Liver (tissue), 8 donors: ENCODE measurements at regions not wholly inside any gene's neighbourhood (a gene's known extent, or its start where the extent isn't known, plus 50 kb on each side); places are given as distances from the start of the nearest gene placed in this dataset.

ENCODE experiments used
- DNase-seq: peaks from one replicate; pipeline ENCODE4 v3.0.0-alpha.2; 2017; ENCODE audit warnings: low spot score
- H3K27ac ChIP-seq, 2 donors: one replicate each; pipeline ENCODE4 v1.7.0; 2013; ENCODE audit warnings: inconsistent platforms in 2 of 2, low read length in 2 of 2, control low read depth in 1 of 2, low read depth in 1 of 2, mild to moderate bottlenecking in 1 of 2
- H3K27me3 ChIP-seq, 4 donors: one replicate each; pipeline versions ENCODE4 v1.6.1 to v1.7.0; 2013; ENCODE audit warnings: low read length in 3 of 4, inconsistent platforms in 1 of 4, mild to moderate bottlenecking in 1 of 4, moderate library complexity in 1 of 4; ENCODE audit not compliant: control insufficient read depth in 4 of 4, insufficient read depth in 4 of 4
- H3K36me3 ChIP-seq, 4 donors: one replicate each; pipeline versions ENCODE4 v1.6.1 to v1.7.0; 2013; ENCODE audit warnings: low read length in 3 of 4, mild to moderate bottlenecking in 3 of 4, low read depth in 1 of 4, moderate library complexity in 1 of 4; ENCODE audit not compliant: control insufficient read depth in 4 of 4, insufficient read depth in 3 of 4
- H3K4me1 ChIP-seq, 4 donors: one replicate each; pipeline versions ENCODE4 v1.6.1 to v1.7.0; 2013; ENCODE audit warnings: low read length in 3 of 4, mild to moderate bottlenecking in 3 of 4, moderate library complexity in 1 of 4; ENCODE audit not compliant: control insufficient read depth in 4 of 4, insufficient read depth in 4 of 4
- H3K4me3 ChIP-seq, 3 donors: one replicate each; pipeline versions ENCODE4 v1.6.1 to v1.7.0; 2013; ENCODE audit warnings: low read length in 3 of 3, control low read depth in 1 of 3, low read depth in 1 of 3, mild to moderate bottlenecking in 1 of 3
- H3K9ac ChIP-seq, 2 donors: one replicate each; pipeline ENCODE4 v1.7.0; 2013; ENCODE audit warnings: low read length in 2 of 2, mild to moderate bottlenecking in 2 of 2, moderate library complexity in 2 of 2, control low read depth in 1 of 2, low read depth in 1 of 2
- H3K9me3 ChIP-seq, 4 donors: one replicate each; pipeline versions ENCODE4 v1.6.1 to v1.7.0; 2013; ENCODE audit warnings: low read length in 3 of 4; ENCODE audit not compliant: control insufficient read depth in 4 of 4
- ATF3 ChIP-seq: IDR thresholded peaks from 2 replicates; pipeline ENCODE4 v1.6.1; 2016; ENCODE audit warnings: antibody characterized with exemption
- EGR1 ChIP-seq, 2 donors: IDR thresholded peaks; 2 replicates each; pipeline ENCODE4 v1.6.1; 2016 to 2018; ENCODE audit warnings: antibody characterized with exemption in 2 of 2, low read depth in 2 of 2
- FOXA1 ChIP-seq: IDR thresholded peaks from 2 replicates; pipeline ENCODE4 v1.6.1; 2016; ENCODE audit warnings: antibody characterized with exemption
- FOXA2 ChIP-seq: IDR thresholded peaks from 2 replicates; pipeline ENCODE4 v1.6.1; 2016; ENCODE audit warnings: antibody characterized with exemption
- GABPA ChIP-seq, 2 donors: IDR thresholded peaks in 1 of 2; conservative IDR thresholded peaks in 1 of 2; 2 replicates each; pipeline ENCODE4 v1.6.1; 2016; ENCODE audit warnings: antibody characterized with exemption in 2 of 2, mild to moderate bottlenecking in 1 of 2, moderate library complexity in 1 of 2
- HNF4A ChIP-seq, 2 donors: conservative IDR thresholded peaks; 2 replicates each; pipeline ENCODE4 v1.6.1; 2016; ENCODE audit warnings: antibody characterized with exemption in 2 of 2, mild to moderate bottlenecking in 2 of 2
- HNF4G ChIP-seq: IDR thresholded peaks from 2 replicates; pipeline ENCODE4 v1.6.1; 2016; ENCODE audit warnings: antibody characterized with exemption
- JUND ChIP-seq, 2 donors: IDR thresholded peaks; 2 replicates each; pipeline ENCODE4 v1.6.1; 2016; ENCODE audit warnings: antibody characterized with exemption in 2 of 2
- MAX ChIP-seq: IDR thresholded peaks from 2 replicates; pipeline ENCODE4 v1.6.1; 2016; ENCODE audit warnings: antibody characterized with exemption
- NR2F2 ChIP-seq: IDR thresholded peaks from 2 replicates; pipeline ENCODE4 v1.6.1; 2016; ENCODE audit warnings: antibody characterized with exemption
- RAD21 ChIP-seq, 2 donors: IDR thresholded peaks; 2 replicates each; pipeline ENCODE4 v1.6.1; 2016; ENCODE audit warnings: antibody characterized with exemption in 2 of 2, mild to moderate bottlenecking in 2 of 2
- REST ChIP-seq: IDR thresholded peaks from 2 replicates; pipeline ENCODE4 v1.6.1; 2016; ENCODE audit warnings: antibody characterized with exemption, mild to moderate bottlenecking
- RXRA ChIP-seq, 2 donors: IDR thresholded peaks; 2 replicates each; pipeline ENCODE4 v1.6.1; 2017 to 2018; ENCODE audit warnings: antibody characterized with exemption in 2 of 2, mild to moderate bottlenecking in 1 of 2
- SP1 ChIP-seq: IDR thresholded peaks from 2 replicates; pipeline ENCODE4 v1.6.1; 2018; ENCODE audit warnings: antibody characterized with exemption, mild to moderate bottlenecking
- TAF1 ChIP-seq: conservative IDR thresholded peaks from 2 replicates; pipeline ENCODE4 v1.6.1; 2016; ENCODE audit warnings: antibody characterized with exemption, mild to moderate bottlenecking
- YY1 ChIP-seq: IDR thresholded peaks from 2 replicates; pipeline ENCODE4 v1.6.1; 2016; ENCODE audit warnings: antibody characterized with exemption, mild to moderate bottlenecking
- ZBTB33 ChIP-seq: IDR thresholded peaks from 2 replicates; pipeline ENCODE4 v1.6.1; 2016; ENCODE audit warnings: antibody characterized with exemption
- WGBS: extraction: QIAGEN DNeasy Blood & Tissue Kit; methylation state at CpG from one replicate; pipeline ENCODE4 v1.1.7; 2013; 5-methylcytosine and 5-hydroxymethylcytosine counted together
- TF ChIP-seq, protein P1 (sequence below): fragments of 150-350 bp; IDR thresholded peaks from 2 replicates; pipeline ENCODE4 v1.5.1; 2017; ENCODE audit warnings: improper control_type of control experiment, low read depth, low read length; ENCODE audit not compliant: missing input control
- donor health status: healthy.
- donor health status: healthy.
- donor health status: healthy.
- donor health status: healthy.
- donor health status: healthy.

DNA sequence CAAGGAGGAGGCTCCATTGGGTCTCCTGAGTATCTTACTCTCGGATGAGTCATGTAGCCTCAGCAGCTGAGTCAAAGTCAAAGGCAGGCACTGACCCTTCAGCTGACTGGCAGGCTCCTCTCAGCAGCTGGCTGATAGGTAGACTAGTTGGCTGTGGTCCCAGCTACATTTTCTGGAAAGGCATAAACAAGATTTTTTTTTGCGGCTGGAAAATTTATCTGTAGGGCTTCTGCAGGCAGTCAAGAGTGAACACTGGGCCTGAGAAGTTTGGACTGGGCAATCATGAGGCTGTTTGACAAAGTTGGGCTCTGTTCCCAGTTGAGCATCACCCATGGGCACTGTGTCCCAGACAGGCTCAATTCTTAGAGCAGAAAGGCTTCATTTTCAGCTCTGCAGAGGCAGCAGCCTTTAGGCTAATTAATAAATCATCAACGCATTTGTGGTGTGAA, 796.2 kb downstream of the CCSER2 start (continued):
- TF ChIP-seq, protein P1, sequence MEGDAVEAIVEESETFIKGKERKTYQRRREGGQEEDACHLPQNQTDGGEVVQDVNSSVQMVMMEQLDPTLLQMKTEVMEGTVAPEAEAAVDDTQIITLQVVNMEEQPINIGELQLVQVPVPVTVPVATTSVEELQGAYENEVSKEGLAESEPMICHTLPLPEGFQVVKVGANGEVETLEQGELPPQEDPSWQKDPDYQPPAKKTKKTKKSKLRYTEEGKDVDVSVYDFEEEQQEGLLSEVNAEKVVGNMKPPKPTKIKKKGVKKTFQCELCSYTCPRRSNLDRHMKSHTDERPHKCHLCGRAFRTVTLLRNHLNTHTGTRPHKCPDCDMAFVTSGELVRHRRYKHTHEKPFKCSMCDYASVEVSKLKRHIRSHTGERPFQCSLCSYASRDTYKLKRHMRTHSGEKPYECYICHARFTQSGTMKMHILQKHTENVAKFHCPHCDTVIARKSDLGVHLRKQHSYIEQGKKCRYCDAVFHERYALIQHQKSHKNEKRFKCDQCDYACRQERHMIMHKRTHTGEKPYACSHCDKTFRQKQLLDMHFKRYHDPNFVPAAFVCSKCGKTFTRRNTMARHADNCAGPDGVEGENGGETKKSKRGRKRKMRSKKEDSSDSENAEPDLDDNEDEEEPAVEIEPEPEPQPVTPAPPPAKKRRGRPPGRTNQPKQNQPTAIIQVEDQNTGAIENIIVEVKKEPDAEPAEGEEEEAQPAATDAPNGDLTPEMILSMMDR: no peak
- TF ChIP-seq YY1 (no peak), EGR1 (IDR thresholded peaks at IDR 0.05; ENCODE audit: low read depth in 2 of 2) (no peak), HNF4A (conservative IDR thresholded peaks at IDR 0.05) (no peak), RXRA (IDR thresholded peaks at IDR 0.05) (no peak)

DNA sequence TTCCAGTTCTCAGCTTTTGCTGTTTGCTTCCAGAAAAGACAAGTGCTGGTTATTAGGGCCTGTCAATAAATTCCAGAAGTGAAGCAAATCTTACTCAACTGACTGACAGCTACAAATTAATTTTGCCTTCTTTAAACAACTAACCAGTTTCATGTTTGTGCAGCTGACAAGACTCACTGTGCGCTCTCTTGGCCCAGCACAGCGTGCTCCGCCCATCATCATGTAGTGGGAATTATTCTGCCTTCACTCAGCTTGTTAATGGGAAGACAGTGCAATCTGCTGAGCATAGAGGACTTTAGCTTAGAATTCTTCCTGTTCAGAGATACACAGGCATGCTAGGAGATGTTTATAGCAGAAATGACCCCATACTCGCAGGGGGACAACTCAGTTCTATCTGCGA, 808.9 kb downstream of the CCSER2 start:
- no peaks in the 10 kb centered on the region for H3K36me3 ChIP-seq
- H3K27ac ChIP-seq: no peak overlapping the region
- no peak for DNase-seq
- no peaks in the 10 kb centered on the region for H3K27me3 ChIP-seq
- no peaks in the 10 kb centered on the region for H3K9me3 ChIP-seq
- no peak overlapping the region for H3K9ac ChIP-seq
- TF ChIP-seq RAD21 (IDR thresholded peaks at IDR 0.05): no peak
- TF ChIP-seq FOXA2: no peak
- TF ChIP-seq GABPA (IDR thresholded peaks at IDR 0.05 in 1 of 2, conservative IDR thresholded peaks at IDR 0.05 in 1 of 2): no peak
- no peak for TF ChIP-seq HNF4G
- TF ChIP-seq MAX: no peak
- TF ChIP-seq JUND (IDR thresholded peaks at IDR 0.05): no peak
- no peak for TF ChIP-seq YY1
- WGBS: 82% methylated on average over 5 of the region's 5 CpGs
- H3K4me3 ChIP-seq: no peak overlapping the region
- no peaks in the 10 kb centered on the region for H3K4me1 ChIP-seq

GRCh38 chr10:85138046-85138445, 809.7 kb downstream of the CCSER2 start:
- Histone ChIP-seq H3K36me3 (no peaks in the 10 kb centered on the region), H3K27me3 (no peaks in the 10 kb centered on the region), H3K27ac (no peak overlapping the region), H3K4me1 (no peaks in the 10 kb centered on the region), H3K4me3 (no peak overlapping the region), H3K9me3 (no peaks in the 10 kb centered on the region), H3K9ac (no peak overlapping the region)
- 95% methylated on average over 5 of the region's 5 CpGs for WGBS
- DNase-seq: no peak
- no peak for TF ChIP-seq MAX
- no peak for TF ChIP-seq SP1
- no peak for TF ChIP-seq FOXA1
- no peak for TF ChIP-seq REST
- no peak for TF ChIP-seq ATF3
- TF ChIP-seq GABPA (IDR thresholded peaks at IDR 0.05 in 1 of 2, conservative IDR thresholded peaks at IDR 0.05 in 1 of 2): no peak
- TF ChIP-seq ZBTB33: no peak
- no peak for TF ChIP-seq EGR1 (IDR thresholded peaks at IDR 0.05; ENCODE audit: low read depth in 2 of 2)
- TF ChIP-seq JUND (IDR thresholded peaks at IDR 0.05): no peak
- no peak for TF ChIP-seq FOXA2
- no peak for TF ChIP-seq NR2F2
- no peak for TF ChIP-seq HNF4A (conservative IDR thresholded peaks at IDR 0.05)
- TF ChIP-seq TAF1: no peak
- no peak for TF ChIP-seq HNF4G
- TF ChIP-seq, protein P1: no peak
- no peak for TF ChIP-seq YY1
